Omental fat pad (tissue), 3 donors: ENCODE measurements at regions not wholly inside any gene's neighbourhood (a gene's known extent, or its start where the extent isn't known, plus 50 kb on each side); places are given as distances from the start of the nearest gene placed in this dataset.
A peak's percentile ranks its signal among the peaks of the same experiment; 100 is the strongest.
"Not testable (repeated sequence)": the region's sequence is repeated elsewhere in the genome, so short reads cannot be mapped to it uniquely, and the experiment has no call there.

Source experiments
- ATAC-seq: fragments of 150-250 bp; one replicate; pipeline ENCODE4 v1.9.1; 2016; ENCODE audit warnings: mild to moderate bottlenecking, moderate library complexity; ENCODE audit not compliant: low FRiP score
- DNase-seq: peaks from one replicate; pipeline ENCODE4 v3.0.0-alpha.2; 2019; ENCODE audit warnings: low spot score
- CTCF ChIP-seq, 3 donors: fragments of 450-650 bp; IDR thresholded peaks; one replicate each; pipeline ENCODE4 v1.5.1; 2016 to 2017; ENCODE audit warnings: antibody characterized with exemption in 3 of 3, mild to moderate bottlenecking in 3 of 3, moderate library complexity in 2 of 3

- no peak for TF ChIP-seq CTCF (IDR thresholded peaks at IDR 0.05)
- ATAC-seq (no peak), DNase-seq (no peak)
Observed at GRCh38 chr12:96099986-96100385, 64.6 kb upstream of the LTA4H start.

- ATAC-seq (no peak), DNase-seq (no peak)
- no peak for TF ChIP-seq CTCF (IDR thresholded peaks at IDR 0.05)
Observed at GRCh38 chr12:96101806-96102205, 66.4 kb upstream of the LTA4H start.

GRCh38 chr12:96103067-96103644 lies 67.8 kb upstream of the LTA4H start:
- ATAC-seq (no peak), DNase-seq (no peak)

GRCh38 chr12:96104566-96104965 lies 69.2 kb upstream of the LTA4H start:
- DNase-seq (no peak), ATAC-seq (no peak)
- no peak for TF ChIP-seq CTCF (IDR thresholded peaks at IDR 0.05)

More at GRCh38 chr12:96103067-96103644, 67.8 kb upstream of the LTA4H start:
- TF ChIP-seq CTCF (IDR thresholded peaks at IDR 0.05): no peak

GRCh38 chr12:96106137-96106536 lies 70.8 kb upstream of the LTA4H start:
- DNase-seq (no peak), ATAC-seq (no peak)
- TF ChIP-seq CTCF (IDR thresholded peaks at IDR 0.05): no peak

GRCh38 chr12:96107236-96107635 lies 71.8 kb upstream of the LTA4H start:
- TF ChIP-seq CTCF (IDR thresholded peaks at IDR 0.05): no peak
- ATAC-seq: no peak
- no peak for DNase-seq

GRCh38 chr12:96108321-96108720 lies 72.9 kb upstream of the LTA4H start:
- ATAC-seq: peak; percentile 62
- no peak for TF ChIP-seq CTCF (IDR thresholded peaks at IDR 0.05)
- no peak for DNase-seq

- not testable (repeated sequence) for DNase-seq, ATAC-seq
Observed at GRCh38 chr12:96108941-96109340, 73.6 kb upstream of the LTA4H start.
